ENCODE measurements at regions not wholly inside any gene's neighbourhood (a gene's known extent, or its start where the extent isn't known, plus 50 kb on each side); places are given as distances from the start of the nearest gene placed in this dataset.

- Histone ChIP-seq H3K4me1 (ENCODE audit: control insufficient read depth, extremely low read depth, insufficient read depth, low read length) (no peaks in the 10 kb centered on the region), H3K4me2 (ENCODE audit: extremely low read depth, insufficient read depth, low read length) (no peak overlapping the region), H3K27me3 (ENCODE audit: control insufficient read depth, insufficient read depth, low read length) (no peaks in the 10 kb centered on the region), H3K9ac (ENCODE audit: insufficient read depth, low read length) (no peak overlapping the region), H3K36me3 (ENCODE audit: control insufficient read depth, insufficient read depth, low read length) (no peaks in the 10 kb centered on the region), H3K27ac (ENCODE audit: insufficient read depth, low read length) (no peak overlapping the region), H3K4me3 (replicated peaks in 1 of 4; ENCODE audit: control extremely low read depth in 1 of 4, insufficient read depth in 1 of 4, low read depth in 3 of 4, low read length in 4 of 4) (no peak overlapping the region), H3K9me3 (ENCODE audit: control insufficient read depth, insufficient read depth, low read depth, low read length) (no peaks in the 10 kb centered on the region), H3K79me2 (ENCODE audit: control insufficient read depth, insufficient read depth, low read length) (no peaks in the 10 kb centered on the region), H2AFZ (ENCODE audit: low read length) (no peak overlapping the region), H4K20me1 (ENCODE audit: control insufficient read depth, extremely low read depth, insufficient read depth, low read length) (no peaks in the 10 kb centered on the region)
- no peak for DNase-seq (ENCODE audit: low read depth in 2 of 2)
- TF ChIP-seq EZH2 (IDR thresholded peaks at IDR 0.05; ENCODE audit: low read length, missing control alignments) (no peak), CTCF (conservative IDR thresholded peaks at IDR 0.05 in 1 of 2, IDR thresholded peaks at IDR 0.05 in 1 of 2; ENCODE audit: low read depth in 1 of 2, low read length in 2 of 2) (no peak)
Measured at GRCh38 chr10:107544706-107545520, 380.4 kb upstream of the SORCS1 start.

- DNase-seq (ENCODE audit: low read depth in 2 of 2): no peak
- Histone ChIP-seq H3K79me2 (ENCODE audit: control insufficient read depth, insufficient read depth, low read length) (no peaks in the 10 kb centered on the region), H2AFZ (ENCODE audit: low read length) (no peak overlapping the region), H3K4me3 (replicated peaks in 1 of 4; ENCODE audit: control extremely low read depth in 1 of 4, insufficient read depth in 1 of 4, low read depth in 3 of 4, low read length in 4 of 4) (no peak overlapping the region), H3K9me3 (ENCODE audit: control insufficient read depth, insufficient read depth, low read depth, low read length) (no peaks in the 10 kb centered on the region), H3K4me1 (ENCODE audit: control insufficient read depth, extremely low read depth, insufficient read depth, low read length) (no peaks in the 10 kb centered on the region), H3K4me2 (ENCODE audit: extremely low read depth, insufficient read depth, low read length) (no peak overlapping the region), H4K20me1 (ENCODE audit: control insufficient read depth, extremely low read depth, insufficient read depth, low read length) (no peaks in the 10 kb centered on the region), H3K27me3 (ENCODE audit: control insufficient read depth, insufficient read depth, low read length) (no peaks in the 10 kb centered on the region), H3K36me3 (ENCODE audit: control insufficient read depth, insufficient read depth, low read length) (no peaks in the 10 kb centered on the region), H3K9ac (ENCODE audit: insufficient read depth, low read length) (no peak overlapping the region), H3K27ac (ENCODE audit: insufficient read depth, low read length) (no peak overlapping the region)
- no peak for TF ChIP-seq EZH2 (IDR thresholded peaks at IDR 0.05; ENCODE audit: low read length, missing control alignments)
- TF ChIP-seq CTCF (conservative IDR thresholded peaks at IDR 0.05 in 1 of 2, IDR thresholded peaks at IDR 0.05 in 1 of 2; ENCODE audit: low read depth in 1 of 2, low read length in 2 of 2): no peak
Measured at GRCh38 chr10:107542607-107543006, 378.1 kb upstream of the SORCS1 start.

- H3K9ac ChIP-seq (ENCODE audit: insufficient read depth, low read length): no peak overlapping the region
- H3K4me2 ChIP-seq (ENCODE audit: extremely low read depth, insufficient read depth, low read length): no peak overlapping the region
- H3K36me3 ChIP-seq (ENCODE audit: control insufficient read depth, insufficient read depth, low read length): no peaks in the 10 kb centered on the region
- no peak overlapping the region for H3K4me3 ChIP-seq (replicated peaks in 1 of 4; ENCODE audit: control extremely low read depth in 1 of 4, insufficient read depth in 1 of 4, low read depth in 3 of 4, low read length in 4 of 4)
- H3K4me1 ChIP-seq (ENCODE audit: control insufficient read depth, extremely low read depth, insufficient read depth, low read length): no peaks in the 10 kb centered on the region
- no peak for TF ChIP-seq EZH2 (IDR thresholded peaks at IDR 0.05; ENCODE audit: low read length, missing control alignments)
- no peak for TF ChIP-seq CTCF (conservative IDR thresholded peaks at IDR 0.05 in 1 of 2, IDR thresholded peaks at IDR 0.05 in 1 of 2; ENCODE audit: low read depth in 1 of 2, low read length in 2 of 2)
- no peak overlapping the region for H3K27ac ChIP-seq (ENCODE audit: insufficient read depth, low read length)
- H3K79me2 ChIP-seq (ENCODE audit: control insufficient read depth, insufficient read depth, low read length): no peaks in the 10 kb centered on the region
- DNase-seq (ENCODE audit: low read depth in 2 of 2): no peak
- H3K9me3 ChIP-seq (ENCODE audit: control insufficient read depth, insufficient read depth, low read depth, low read length): no peaks in the 10 kb centered on the region
- no peaks in the 10 kb centered on the region for H3K27me3 ChIP-seq (ENCODE audit: control insufficient read depth, insufficient read depth, low read length)
- no peaks in the 10 kb centered on the region for H4K20me1 ChIP-seq (ENCODE audit: control insufficient read depth, extremely low read depth, insufficient read depth, low read length)
- H2AFZ ChIP-seq (ENCODE audit: low read length): no peak overlapping the region
Measured at GRCh38 chr10:107542016-107542415, 377.5 kb upstream of the SORCS1 start.

Data from fibroblast of lung (primary cell).